Caco-2 (cell line): ENCODE measurements at regions not wholly inside any gene's neighbourhood (a gene's known extent, or its start where the extent isn't known, plus 50 kb on each side); places are given as distances from the start of the nearest gene placed in this dataset.

Source experiments
- BruUV-seq: library from RNA; stranded (reverse); fragments of 400-500 nt; replicated peaks from 2 replicates; lab custom pipeline; 2021; lab: Mats Ljungman, UMichigan
- CTCF ChIA-PET: fragments of 300-600 bp; sonication (Branson Sonifier 250); formaldehyde crosslinking; loops from one replicate; lab custom pipeline; 2022; ENCODE audit warnings: antibody characterized with exemption; lab: Charles Lee
- POLR2A ChIA-PET: fragments of 300-600 bp; sonication (Branson Sonifier 250); formaldehyde crosslinking; loops from one replicate; lab custom pipeline; 2022; ENCODE audit warnings: antibody characterized with exemption; lab: Charles Lee
- DNase-seq, 2 experiments: peaks; one replicate each; pipeline versions ENCODE4 v3.0.0 to v3.0.0-alpha.2; 2020 to 2022
- H3K27me3 ChIP-seq: replicated peaks from 2 replicates; pipeline ENCODE4 v1.6.0; 2011; ENCODE audit warnings: low read length; ENCODE audit not compliant: control insufficient read depth, insufficient read depth
- H3K36me3 ChIP-seq: 2 replicates; pipeline ENCODE4 v1.5.1; 2011; ENCODE audit warnings: low read length; ENCODE audit not compliant: control insufficient read depth, insufficient read depth
- H3K4me1 ChIP-seq: fragments of 250-450 bp; sonication (Bioruptor Pico); 2 replicates; pipeline ENCODE4 v1.5.1; 2020; ENCODE audit warnings: mild to moderate bottlenecking
- H3K4me3 ChIP-seq: 2 replicates; pipeline ENCODE4 v1.5.1; 2011; ENCODE audit warnings: low read depth, mild to moderate bottlenecking, control low read depth, low read length
- H3K9me3 ChIP-seq: fragments of 250-450 bp; sonication (Bioruptor Pico); 2 replicates; pipeline ENCODE4 v1.5.1; 2020; ENCODE audit warnings: mild to moderate bottlenecking, moderate library complexity
- H3K27ac Mint-ChIP-seq: one replicate; pipeline ENCODE4 v1.8.0; 2022; ENCODE audit warnings: mixed read lengths; ENCODE audit not compliant: unreplicated experiment
- H3K27me3 Mint-ChIP-seq: one replicate; pipeline ENCODE4 v1.8.0; 2022; ENCODE audit warnings: mixed read lengths; ENCODE audit not compliant: insufficient read depth, unreplicated experiment
- H3K36me3 Mint-ChIP-seq: one replicate; pipeline ENCODE4 v1.8.0; 2022; ENCODE audit warnings: mild to moderate bottlenecking, mixed read lengths; ENCODE audit not compliant: insufficient read depth, unreplicated experiment
- H3K4me1 Mint-ChIP-seq: one replicate; pipeline ENCODE4 v1.8.0; 2022; ENCODE audit warnings: low read depth, mixed read lengths; ENCODE audit not compliant: unreplicated experiment
- H3K4me3 Mint-ChIP-seq: one replicate; pipeline ENCODE4 v1.8.0; 2022; ENCODE audit warnings: mild to moderate bottlenecking, moderate library complexity, mixed read lengths; ENCODE audit not compliant: unreplicated experiment
- H3K9me3 Mint-ChIP-seq: one replicate; pipeline ENCODE4 v1.8.0; 2022; ENCODE audit warnings: mixed read lengths; ENCODE audit not compliant: unreplicated experiment
- intact Hi-C: fragments of 100-400 bp; cut with micrococcal nuclease; formaldehyde crosslinking; loops from one replicate; pipeline ENCODE4 v1.10.0; 2022; ENCODE audit not compliant: unreplicated experiment
- TF ChIP-seq, protein P1 (sequence below), 2 experiments: fragments of 200-600 bp in 1 of 2; IDR thresholded peaks; 1 replicate in 1 of 2; 2 replicates in 1 of 2; pipeline versions ENCODE4 v1.5.1 to v1.8.0; 2011 to 2022; ENCODE audit warnings: antibody characterized with exemption in 1 of 2, control low read depth in 1 of 2, inconsistent platforms in 1 of 2, low read depth in 1 of 2, low read length in 1 of 2, mild to moderate bottlenecking in 1 of 2, moderate library complexity in 1 of 2; ENCODE audit not compliant: insufficient read depth in 1 of 2, severe bottlenecking in 1 of 2, unreplicated experiment in 1 of 2

DNA sequence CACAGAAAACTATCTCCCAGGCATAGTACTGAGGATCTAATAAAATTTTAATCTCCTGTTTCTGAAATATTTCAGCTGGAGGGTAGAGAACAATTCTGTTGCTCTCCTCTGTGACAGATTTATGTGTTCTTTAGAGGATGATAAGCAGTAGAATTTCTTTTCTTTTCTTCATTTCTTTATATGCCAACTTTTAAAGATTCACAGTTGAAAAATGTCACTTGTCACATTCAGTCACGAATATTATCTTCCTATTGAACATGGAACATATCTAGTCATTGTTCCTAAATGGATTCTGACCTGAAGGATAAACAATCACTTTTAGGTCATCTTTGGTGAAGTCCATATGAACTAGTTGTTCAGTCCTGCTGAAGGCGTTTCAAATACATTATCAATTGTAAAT is 585.5 kb upstream of the DPPA4 start:
- no peaks in the 10 kb centered on the region for H3K27me3 Mint-ChIP-seq
- TF ChIP-seq, protein P1, sequence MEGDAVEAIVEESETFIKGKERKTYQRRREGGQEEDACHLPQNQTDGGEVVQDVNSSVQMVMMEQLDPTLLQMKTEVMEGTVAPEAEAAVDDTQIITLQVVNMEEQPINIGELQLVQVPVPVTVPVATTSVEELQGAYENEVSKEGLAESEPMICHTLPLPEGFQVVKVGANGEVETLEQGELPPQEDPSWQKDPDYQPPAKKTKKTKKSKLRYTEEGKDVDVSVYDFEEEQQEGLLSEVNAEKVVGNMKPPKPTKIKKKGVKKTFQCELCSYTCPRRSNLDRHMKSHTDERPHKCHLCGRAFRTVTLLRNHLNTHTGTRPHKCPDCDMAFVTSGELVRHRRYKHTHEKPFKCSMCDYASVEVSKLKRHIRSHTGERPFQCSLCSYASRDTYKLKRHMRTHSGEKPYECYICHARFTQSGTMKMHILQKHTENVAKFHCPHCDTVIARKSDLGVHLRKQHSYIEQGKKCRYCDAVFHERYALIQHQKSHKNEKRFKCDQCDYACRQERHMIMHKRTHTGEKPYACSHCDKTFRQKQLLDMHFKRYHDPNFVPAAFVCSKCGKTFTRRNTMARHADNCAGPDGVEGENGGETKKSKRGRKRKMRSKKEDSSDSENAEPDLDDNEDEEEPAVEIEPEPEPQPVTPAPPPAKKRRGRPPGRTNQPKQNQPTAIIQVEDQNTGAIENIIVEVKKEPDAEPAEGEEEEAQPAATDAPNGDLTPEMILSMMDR (IDR thresholded peaks at IDR 0.05; ENCODE audit: insufficient read depth in 1 of 2, low read depth in 1 of 2, low read length in 1 of 2, severe bottlenecking in 1 of 2, unreplicated experiment in 1 of 2), result no peak
- Histone ChIP-seq H3K4me3 (no peak overlapping the region), H3K4me1 (0 out of 2 replicates have a peak, but pooled peaks cover 6% of the 10 kb centered on the region), H3K36me3 (no peaks in the 10 kb centered on the region), H3K9me3 (no peaks in the 10 kb centered on the region), H3K27me3 (no peaks in the 10 kb centered on the region)
- no peak for DNase-seq
- no peaks in the 10 kb centered on the region for H3K4me1 Mint-ChIP-seq
- intact Hi-C loops, result no loop called here
- no TSS peak for BruUV-seq
- no peak overlapping the region for H3K4me3 Mint-ChIP-seq
- H3K36me3 Mint-ChIP-seq, result peaks cover 4% of the 10 kb centered on the region
- POLR2A ChIA-PET, result no interaction called here
- no peaks in the 10 kb centered on the region for H3K9me3 Mint-ChIP-seq
- no peak overlapping the region for H3K27ac Mint-ChIP-seq
- CTCF ChIA-PET, result no interaction called here

DNA sequence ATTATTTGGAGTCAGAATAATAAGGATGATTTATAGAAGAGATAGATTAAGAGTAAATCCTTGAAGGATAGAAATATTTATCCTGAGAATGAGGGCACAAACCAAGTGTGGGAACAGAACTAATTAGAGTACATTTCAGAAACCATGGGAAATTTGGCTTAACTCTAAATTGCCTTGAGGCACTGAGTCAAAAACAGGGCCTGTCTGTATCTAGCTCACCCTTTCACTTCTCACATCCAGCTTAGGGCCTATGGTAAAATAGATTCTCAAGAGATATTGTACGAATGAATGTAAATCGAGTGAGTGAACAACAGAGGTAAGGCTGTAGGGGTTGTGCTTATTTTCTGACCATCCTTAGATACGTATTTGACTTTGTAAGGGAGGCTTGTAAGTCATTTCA is 586.1 kb upstream of the DPPA4 start:
- POLR2A ChIA-PET, result no interaction called here
- H3K4me1 ChIP-seq, result 0 out of 2 replicates have a peak, but pooled peaks cover 6% of the 10 kb centered on the region

DNA sequence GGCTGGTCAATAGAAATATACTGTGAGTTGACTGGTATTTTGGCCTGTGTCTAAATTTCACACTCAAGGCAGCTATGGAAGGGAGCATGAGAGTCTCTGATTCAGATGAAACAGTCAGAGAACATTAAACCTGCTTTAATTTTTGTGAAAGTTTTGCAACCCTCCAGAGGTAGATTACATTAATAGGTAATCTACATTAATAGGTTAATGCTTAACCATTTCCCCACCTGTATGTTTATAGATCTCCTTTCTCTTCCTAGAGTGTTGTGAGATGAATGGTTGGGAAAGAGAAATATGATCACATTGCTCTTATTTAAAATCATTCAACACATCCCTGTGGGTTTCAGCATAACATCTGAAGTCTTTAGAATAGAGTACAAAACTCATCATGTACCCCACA is 586.9 kb upstream of the DPPA4 start:
- no peaks in the 10 kb centered on the region for H3K9me3 Mint-ChIP-seq
- no TSS peak for BruUV-seq
- H3K27ac Mint-ChIP-seq, result no peak overlapping the region
- H3K36me3 ChIP-seq, result no peaks in the 10 kb centered on the region
- no peaks in the 10 kb centered on the region for H3K27me3 Mint-ChIP-seq
- no peaks in the 10 kb centered on the region for H3K27me3 ChIP-seq
- 0 out of 2 replicates have a peak, but pooled peaks cover 6% of the 10 kb centered on the region for H3K4me1 ChIP-seq
- no peaks in the 10 kb centered on the region for H3K4me1 Mint-ChIP-seq
- H3K4me3 Mint-ChIP-seq, result no peak overlapping the region
- ChIA-PET CTCF (no interaction called here), POLR2A (no interaction called here)
- no peak for DNase-seq
- no peaks in the 10 kb centered on the region for H3K36me3 Mint-ChIP-seq
- TF ChIP-seq, protein P1 (IDR thresholded peaks at IDR 0.05; ENCODE audit: insufficient read depth in 1 of 2, low read depth in 1 of 2, low read length in 1 of 2, severe bottlenecking in 1 of 2, unreplicated experiment in 1 of 2), result no peak
- intact Hi-C loops, result no loop called here
- H3K9me3 ChIP-seq, result no peaks in the 10 kb centered on the region
- H3K4me3 ChIP-seq, result no peak overlapping the region

More for the DNA sequence above, 586.1 kb upstream of the DPPA4 start:
- Histone ChIP-seq H3K4me3 (no peak overlapping the region), H3K36me3 (no peaks in the 10 kb centered on the region), H3K27me3 (no peaks in the 10 kb centered on the region), H3K9me3 (no peaks in the 10 kb centered on the region)
- Mint-ChIP-seq H3K36me3 (peaks cover 3% of the 10 kb centered on the region), H3K27me3 (no peaks in the 10 kb centered on the region), H3K4me1 (no peaks in the 10 kb centered on the region), H3K4me3 (no peak overlapping the region), H3K9me3 (no peaks in the 10 kb centered on the region), H3K27ac (no peak overlapping the region)
- TF ChIP-seq, protein P1 (IDR thresholded peaks at IDR 0.05; ENCODE audit: insufficient read depth in 1 of 2, low read depth in 1 of 2, low read length in 1 of 2, severe bottlenecking in 1 of 2, unreplicated experiment in 1 of 2), result no peak
- no TSS peak for BruUV-seq
- no peak for DNase-seq
- CTCF ChIA-PET, result no interaction called here
- intact Hi-C loops, result no loop called here
